ENCODE measurements at regions not wholly inside any gene's neighbourhood (a gene's known extent, or its start where the extent isn't known, plus 50 kb on each side); places are given as distances from the start of the nearest gene placed in this dataset.
"Not testable (repeated sequence)": the region's sequence is repeated elsewhere in the genome, so short reads cannot be mapped to it uniquely, and the experiment has no call there.

GRCh38 chr1:221565711-221566110, 176.2 kb downstream of the DUSP10 start:
- no peak for ATAC-seq
- no peak for DNase-seq
- Mint-ChIP-seq H3K27me3 (no peaks in the 10 kb centered on the region), H3K36me3 (ENCODE audit: low read depth) (no peaks in the 10 kb centered on the region), H3K4me3 (no peak overlapping the region), H3K9me3 (no peaks in the 10 kb centered on the region), H3K27ac (no peak overlapping the region), H3K4me1 (no peaks in the 10 kb centered on the region)

- Mint-ChIP-seq H3K4me1 (no peaks in the 10 kb centered on the region), H3K36me3 (ENCODE audit: low read depth) (no peaks in the 10 kb centered on the region), H3K27me3 (no peaks in the 10 kb centered on the region), H3K9me3 (no peaks in the 10 kb centered on the region), H3K27ac (no peak overlapping the region), H3K4me3 (no peak overlapping the region)
- no peak for DNase-seq
- ATAC-seq, result no peak
Measured at GRCh38 chr1:221567859-221568507, 173.9 kb downstream of the DUSP10 start.

DNA sequence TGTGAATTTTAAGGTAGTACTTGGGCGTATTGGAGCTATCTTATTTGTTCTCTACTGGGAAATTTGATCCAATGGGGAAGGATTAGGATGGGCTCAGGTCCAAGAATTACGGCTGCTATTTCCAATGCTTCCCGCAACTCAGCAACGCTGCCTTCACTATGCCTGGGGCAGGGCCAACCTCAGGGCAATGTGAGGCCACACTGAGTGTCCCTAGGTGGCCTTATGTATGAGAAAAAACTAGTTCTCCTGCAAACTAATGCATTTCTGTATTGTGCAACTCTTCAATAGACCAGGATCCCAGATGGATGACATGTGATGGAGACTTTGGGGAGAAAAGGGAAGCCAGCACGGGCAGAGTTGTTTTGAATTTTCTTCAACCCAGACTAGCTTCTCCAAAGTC, 168.1 kb downstream of the DUSP10 start:
- Mint-ChIP-seq H3K9me3 (no peaks in the 10 kb centered on the region), H3K27me3 (no peaks in the 10 kb centered on the region), H3K27ac (no peak overlapping the region), H3K4me1 (no peaks in the 10 kb centered on the region), H3K4me3 (no peak overlapping the region), H3K36me3 (ENCODE audit: low read depth) (no peaks in the 10 kb centered on the region)
- DNase-seq, result no peak
- ATAC-seq, result no peak

- Mint-ChIP-seq H3K36me3 (ENCODE audit: low read depth) (no peaks in the 10 kb centered on the region), H3K4me3 (no peak overlapping the region), H3K27ac (no peak overlapping the region), H3K9me3 (no peaks in the 10 kb centered on the region), H3K27me3 (no peaks in the 10 kb centered on the region), H3K4me1 (no peaks in the 10 kb centered on the region)
- DNase-seq (no peak), ATAC-seq (no peak)
Measured at GRCh38 chr1:221574529-221574928, 167.4 kb downstream of the DUSP10 start.

- Mint-ChIP-seq H3K4me1 (no peaks in the 10 kb centered on the region), H3K27ac (no peak overlapping the region), H3K4me3 (no peak overlapping the region), H3K27me3 (no peaks in the 10 kb centered on the region), H3K36me3 (ENCODE audit: low read depth) (no peaks in the 10 kb centered on the region), H3K9me3 (no peaks in the 10 kb centered on the region)
- DNase-seq, result no peak
- ATAC-seq, result no peak
Measured at GRCh38 chr1:221575605-221576004, 166.3 kb downstream of the DUSP10 start.

- ATAC-seq (no peak), DNase-seq (no peak)
- Mint-ChIP-seq H3K4me1 (no peaks in the 10 kb centered on the region), H3K4me3 (no peak overlapping the region), H3K27ac (no peak overlapping the region), H3K27me3 (no peaks in the 10 kb centered on the region), H3K9me3 (no peaks in the 10 kb centered on the region), H3K36me3 (ENCODE audit: low read depth) (no peaks in the 10 kb centered on the region)
Measured at GRCh38 chr1:221576268-221576667, 165.6 kb downstream of the DUSP10 start.

DNA sequence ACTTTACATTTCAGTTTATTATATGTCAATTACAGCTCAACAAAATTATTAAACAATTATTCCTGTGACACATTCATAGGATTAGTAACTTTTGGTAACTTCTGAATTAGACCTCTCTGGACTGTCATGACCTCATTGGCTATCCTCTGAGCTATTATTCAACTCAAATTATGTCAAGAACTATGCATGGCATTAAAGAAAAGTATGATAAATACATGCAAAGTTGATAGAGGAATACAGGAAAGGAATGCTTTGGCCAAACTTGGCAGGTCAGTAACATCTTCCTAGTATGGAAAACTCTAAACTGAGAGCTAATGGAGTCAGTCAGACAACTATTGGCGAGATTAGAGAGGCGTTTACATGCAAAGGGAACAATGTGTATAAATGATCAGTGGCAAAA, 158.4 kb downstream of the DUSP10 start:
- ATAC-seq (no peak), DNase-seq (no peak)
- Mint-ChIP-seq H3K27ac (no peak overlapping the region), H3K27me3 (no peaks in the 10 kb centered on the region), H3K36me3 (ENCODE audit: low read depth) (no peaks in the 10 kb centered on the region), H3K9me3 (peaks cover 13% of the 10 kb centered on the region), H3K4me1 (no peaks in the 10 kb centered on the region), H3K4me3 (no peak overlapping the region)

DNA sequence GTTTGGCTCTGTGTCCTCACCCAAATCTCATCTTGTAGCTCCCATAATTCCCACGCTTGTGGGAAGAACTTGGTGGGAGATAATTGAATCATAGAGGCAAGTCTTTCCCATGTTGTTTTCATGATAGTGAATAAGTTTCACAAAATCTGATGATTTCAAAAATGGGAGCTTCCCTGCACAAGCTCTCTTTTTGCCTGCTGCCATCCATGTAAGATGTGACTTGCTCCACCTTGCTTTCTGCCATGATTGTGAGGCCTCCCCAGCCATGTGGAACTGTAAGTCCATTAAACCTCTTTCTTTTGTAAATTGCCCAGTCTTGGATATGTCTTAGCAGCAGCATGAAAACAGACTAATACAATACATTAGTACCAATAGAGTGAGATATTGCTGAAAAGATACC, 154.9 kb downstream of the DUSP10 start:
- H3K36me3 Mint-ChIP-seq (ENCODE audit: low read depth); H3K4me1 Mint-ChIP-seq; H3K4me3 Mint-ChIP-seq; H3K27ac Mint-ChIP-seq; H3K27me3 Mint-ChIP-seq; DNase-seq; ATAC-seq: not testable (repeated sequence)
- peaks cover 13% of the 10 kb centered on the region for H3K9me3 Mint-ChIP-seq

GRCh38 chr1:221591250-221591649, 150.6 kb downstream of the DUSP10 start:
- not testable (repeated sequence) for ATAC-seq; H3K27me3 Mint-ChIP-seq; H3K4me3 Mint-ChIP-seq; H3K27ac Mint-ChIP-seq; H3K4me1 Mint-ChIP-seq; H3K36me3 Mint-ChIP-seq (ENCODE audit: low read depth); DNase-seq
- H3K9me3 Mint-ChIP-seq, result peaks cover 11% of the 10 kb centered on the region

DNA sequence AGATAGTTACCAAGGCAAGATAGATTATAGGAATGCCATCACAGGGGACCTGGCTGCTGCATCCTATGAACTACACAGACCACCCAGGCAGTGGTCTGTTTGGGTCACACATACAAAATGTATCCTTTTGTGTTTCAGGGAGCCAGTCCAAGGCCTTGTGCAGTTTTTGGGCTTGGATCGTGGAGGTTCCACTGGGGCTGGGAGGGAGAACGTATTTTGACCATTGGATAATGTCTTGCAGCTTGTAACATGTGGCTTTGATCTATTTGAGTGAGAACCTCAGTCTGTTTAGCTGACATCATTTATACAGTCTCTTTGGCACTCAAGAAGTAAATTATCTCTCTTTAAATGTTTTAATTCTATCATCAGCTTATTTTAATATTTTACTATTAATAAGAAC, 147.3 kb downstream of the DUSP10 start:
- ATAC-seq, result no peak
- Mint-ChIP-seq H3K4me1 (no peaks in the 10 kb centered on the region), H3K9me3 (no peaks in the 10 kb centered on the region), H3K27ac (no peak overlapping the region), H3K27me3 (no peaks in the 10 kb centered on the region), H3K4me3 (no peak overlapping the region), H3K36me3 (ENCODE audit: low read depth) (no peaks in the 10 kb centered on the region)
- no peak for DNase-seq

- no peak for ATAC-seq
- Mint-ChIP-seq H3K36me3 (ENCODE audit: low read depth) (no peaks in the 10 kb centered on the region), H3K27me3 (no peaks in the 10 kb centered on the region), H3K4me3 (no peak overlapping the region), H3K9me3 (no peaks in the 10 kb centered on the region), H3K4me1 (no peaks in the 10 kb centered on the region), H3K27ac (no peak overlapping the region)
- DNase-seq, result no peak
Measured at GRCh38 chr1:221598122-221598521, 143.8 kb downstream of the DUSP10 start.

- Mint-ChIP-seq H3K4me1 (no peaks in the 10 kb centered on the region), H3K27me3 (no peaks in the 10 kb centered on the region), H3K36me3 (ENCODE audit: low read depth) (no peaks in the 10 kb centered on the region), H3K4me3 (no peak overlapping the region), H3K27ac (no peak overlapping the region), H3K9me3 (no peaks in the 10 kb centered on the region)
- no peak for ATAC-seq
- no peak for DNase-seq
Measured at GRCh38 chr1:221601166-221601565, 140.7 kb downstream of the DUSP10 start.

- Mint-ChIP-seq H3K9me3 (no peaks in the 10 kb centered on the region), H3K4me3 (no peak overlapping the region)
- ATAC-seq, result no peak
Measured at GRCh38 chr1:221602830-221603229, 139.1 kb downstream of the DUSP10 start.

DNA sequence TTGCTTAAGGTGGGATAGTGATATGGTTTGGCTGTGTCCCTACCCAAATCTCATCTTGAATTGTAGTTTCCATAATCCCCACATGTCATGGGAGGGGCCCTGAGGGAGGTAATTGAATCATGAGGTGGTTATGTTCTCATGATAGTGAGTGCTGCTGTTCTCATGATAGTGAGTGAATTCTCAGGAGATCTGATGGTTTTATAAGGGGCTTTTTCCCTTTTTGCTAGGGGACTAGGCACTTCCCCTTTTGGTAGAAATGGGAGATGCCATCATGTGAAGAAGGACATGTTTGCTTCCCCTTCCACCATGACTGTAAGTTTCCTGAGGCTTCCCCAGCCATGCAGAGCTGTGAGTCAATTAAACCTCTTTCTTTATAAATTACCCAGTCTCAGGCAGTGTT, 137.5 kb downstream of the DUSP10 start:
- not testable (repeated sequence) for H3K27me3 Mint-ChIP-seq; H3K27ac Mint-ChIP-seq; DNase-seq; H3K4me3 Mint-ChIP-seq; ATAC-seq; H3K36me3 Mint-ChIP-seq (ENCODE audit: low read depth); H3K9me3 Mint-ChIP-seq; H3K4me1 Mint-ChIP-seq

More at GRCh38 chr1:221602830-221603229, 139.1 kb downstream of the DUSP10 start:
- H3K36me3 Mint-ChIP-seq (ENCODE audit: low read depth), result no peaks in the 10 kb centered on the region
- no peak for DNase-seq
- no peaks in the 10 kb centered on the region for H3K4me1 Mint-ChIP-seq
- H3K27me3 Mint-ChIP-seq, result no peaks in the 10 kb centered on the region
- H3K27ac Mint-ChIP-seq, result no peak overlapping the region

GRCh38 chr1:221604948-221605347, 136.9 kb downstream of the DUSP10 start:
- no peak for ATAC-seq

GRCh38 chr1:221605569-221605968, 136.3 kb downstream of the DUSP10 start:
- no peak overlapping the region for H3K4me3 Mint-ChIP-seq
- H3K4me1 Mint-ChIP-seq, result no peaks in the 10 kb centered on the region
- H3K27ac Mint-ChIP-seq, result no peak overlapping the region
- H3K27me3 Mint-ChIP-seq, result no peaks in the 10 kb centered on the region
- no peaks in the 10 kb centered on the region for H3K9me3 Mint-ChIP-seq
- DNase-seq, result no peak
- no peaks in the 10 kb centered on the region for H3K36me3 Mint-ChIP-seq (ENCODE audit: low read depth)
- ATAC-seq, result no peak

More at GRCh38 chr1:221604948-221605347, 136.9 kb downstream of the DUSP10 start:
- Mint-ChIP-seq H3K4me3 (no peak overlapping the region), H3K36me3 (ENCODE audit: low read depth) (no peaks in the 10 kb centered on the region), H3K27ac (no peak overlapping the region), H3K27me3 (no peaks in the 10 kb centered on the region), H3K9me3 (no peaks in the 10 kb centered on the region), H3K4me1 (no peaks in the 10 kb centered on the region)
- no peak for DNase-seq

Measured in activated naive CD8-positive, alpha-beta T cell treated with anti-CD3 and anti-CD28 coated beads, Interleukin-2, amount 50 U/mL, for 24 hours (primary cell).